GM23338 (cell line): ENCODE measurements at regions not wholly inside any gene's neighbourhood (a gene's known extent, or its start where the extent isn't known, plus 50 kb on each side); places are given as distances from the start of the nearest gene placed in this dataset.

Source experiments
- ATAC-seq: fragments of 200-7000 bp; cut with Tn5 transposase; 3 replicates; pipeline ENCODE4 v1.9.1; 2020
- DNase-seq: peaks from one replicate; pipeline ENCODE4 v3.0.0-alpha.2; 2015; ENCODE audit warnings: low spot score
- H2AFZ ChIP-seq: fragments of 200-600 bp; sonication (generic); 2 replicates; pipeline ENCODE4 v1.8.0; 2016; ENCODE audit warnings: antibody characterized with exemption, mild to moderate bottlenecking, moderate library complexity
- H3F3A ChIP-seq: fragments of 200-600 bp; sonication (generic); replicated peaks from 2 replicates; pipeline ENCODE4 v1.8.0; 2017; ENCODE audit warnings: antibody characterized with exemption, mixed run types, low read depth
- H3K27ac ChIP-seq: fragments of 200-600 bp; sonication (generic); 2 replicates; pipeline ENCODE4 v1.6.1; 2016; ENCODE audit warnings: low read depth
- H3K27me3 ChIP-seq: fragments of 200-600 bp; sonication (generic); 2 replicates; pipeline ENCODE4 v1.8.0; 2016; ENCODE audit warnings: mild to moderate bottlenecking, mixed run types, moderate library complexity; ENCODE audit not compliant: insufficient read depth
- H3K36me3 ChIP-seq: fragments of 200-600 bp; sonication (generic); 2 replicates; pipeline ENCODE4 v1.8.0; 2016; ENCODE audit warnings: mild to moderate bottlenecking; ENCODE audit not compliant: insufficient read depth
- H3K4me1 ChIP-seq: fragments of 200-600 bp; sonication (generic); 2 replicates; pipeline ENCODE4 v1.8.0; 2016; ENCODE audit warnings: mild to moderate bottlenecking, moderate library complexity; ENCODE audit not compliant: insufficient read depth
- H3K4me2 ChIP-seq: fragments of 200-600 bp; sonication (generic); 2 replicates; pipeline ENCODE4 v1.7.1; 2017; ENCODE audit warnings: mixed run types
- H3K4me3 ChIP-seq: fragments of 200-600 bp; sonication (generic); 2 replicates; pipeline ENCODE4 v1.6.1; 2016; ENCODE audit warnings: mixed run types
- H3K79me2 ChIP-seq: fragments of 200-600 bp; sonication (generic); replicated peaks from 2 replicates; pipeline ENCODE4 v1.8.0; 2017; ENCODE audit warnings: mild to moderate bottlenecking; ENCODE audit not compliant: insufficient read depth
- H3K9me2 ChIP-seq: fragments of 200-600 bp; sonication (generic); 2 replicates; pipeline ENCODE4 v1.8.0; 2017; ENCODE audit not compliant: insufficient read depth
- H4K20me1 ChIP-seq: fragments of 200-600 bp; sonication (generic); replicated peaks from 2 replicates; pipeline ENCODE4 v1.8.0; 2017; ENCODE audit warnings: mild to moderate bottlenecking; ENCODE audit not compliant: insufficient read depth
- H3K27ac Mint-ChIP-seq: 2 replicates; pipeline ENCODE4 v1.8.0; 2020; ENCODE audit warnings: inconsistent platforms, mild to moderate bottlenecking, moderate library complexity, mixed read lengths
- H3K27me3 Mint-ChIP-seq: 3 replicates; pipeline ENCODE4 v1.8.0; 2022; ENCODE audit warnings: low read depth, mild to moderate bottlenecking, moderate library complexity, mixed read lengths, inconsistent platforms; ENCODE audit not compliant: insufficient read depth, poor library complexity
- H3K36me3 Mint-ChIP-seq: 3 replicates; pipeline ENCODE4 v1.8.0; 2021; ENCODE audit warnings: low read depth, mild to moderate bottlenecking, inconsistent platforms, moderate library complexity, mixed read lengths
- H3K4me1 Mint-ChIP-seq: 3 replicates; pipeline ENCODE4 v1.8.0; 2020; ENCODE audit warnings: mild to moderate bottlenecking, inconsistent platforms, mixed read lengths
- H3K4me3 Mint-ChIP-seq: 3 replicates; pipeline ENCODE4 v1.8.0; 2021; ENCODE audit warnings: moderate library complexity, mild to moderate bottlenecking, inconsistent platforms, mixed read lengths
- H3K9me3 Mint-ChIP-seq: 3 replicates; pipeline ENCODE4 v1.8.0; 2020; ENCODE audit warnings: moderate library complexity, mild to moderate bottlenecking, inconsistent platforms, mixed read lengths
- CREB1 ChIP-seq: fragments of 250-450 bp; sonication (Bioruptor Pico); IDR thresholded peaks from 2 replicates; pipeline ENCODE4 v1.5.0; 2020; ENCODE audit warnings: low read depth, mild to moderate bottlenecking, moderate library complexity
- EZH2 ChIP-seq: fragments of 200-600 bp; sonication (generic); IDR thresholded peaks from one replicate; pipeline ENCODE4 v1.8.0; 2017; ENCODE audit warnings: antibody characterized with exemption, mild to moderate bottlenecking, low read depth; ENCODE audit not compliant: unreplicated experiment
- EZH2phosphoT487 ChIP-seq: fragments of 200-600 bp; sonication (generic); IDR thresholded peaks from one replicate; pipeline ENCODE4 v1.8.1; 2018; ENCODE audit warnings: antibody characterized with exemption; ENCODE audit not compliant: unreplicated experiment
- JUNB ChIP-seq: IDR thresholded peaks from one replicate; pipeline ENCODE4 v1.6.1; 2016; ENCODE audit warnings: antibody characterized with exemption; ENCODE audit not compliant: unreplicated experiment
- POLR2AphosphoS5 ChIP-seq: IDR thresholded peaks from 2 replicates; pipeline ENCODE4 v1.6.1; 2016; ENCODE audit warnings: antibody characterized with exemption, low read depth
- STAT1 ChIP-seq: IDR thresholded peaks from one replicate; pipeline ENCODE4 v1.6.1; 2016; ENCODE audit warnings: antibody characterized with exemption; ENCODE audit not compliant: unreplicated experiment
- ZNF114 ChIP-seq: fragments of 250-450 bp; sonication (Bioruptor Pico); IDR thresholded peaks from 2 replicates; pipeline ENCODE4 v1.5.0; 2020; ENCODE audit warnings: mild to moderate bottlenecking, moderate library complexity
- ZNF331 ChIP-seq: fragments of 250-450 bp; sonication (Bioruptor Pico); IDR thresholded peaks from 2 replicates; pipeline ENCODE4 v1.5.0; 2020; ENCODE audit warnings: low read depth, mild to moderate bottlenecking, moderate library complexity
- TF ChIP-seq, protein P1 (sequence below): IDR thresholded peaks from 2 replicates; pipeline ENCODE4 v1.6.1; 2016; ENCODE audit warnings: antibody characterized with exemption
- TF ChIP-seq, protein P2 (sequence below), 2 experiments: fragments of 200-600 bp in 1 of 2; sonication (generic) in 1 of 2; conservative IDR thresholded peaks; 2 replicates each; pipeline versions ENCODE4 v1.5.1 to v1.6.1; 2016 to 2017; ENCODE audit warnings: antibody characterized with exemption in 2 of 2, low read depth in 2 of 2, mild to moderate bottlenecking in 2 of 2, moderate library complexity in 1 of 2
- TF ChIP-seq, protein P3 (sequence below): fragments of 250-450 bp; sonication (Bioruptor Pico); IDR thresholded peaks from 2 replicates; pipeline ENCODE4 v1.5.0; 2020; ENCODE audit warnings: mild to moderate bottlenecking, moderate library complexity

DNA sequence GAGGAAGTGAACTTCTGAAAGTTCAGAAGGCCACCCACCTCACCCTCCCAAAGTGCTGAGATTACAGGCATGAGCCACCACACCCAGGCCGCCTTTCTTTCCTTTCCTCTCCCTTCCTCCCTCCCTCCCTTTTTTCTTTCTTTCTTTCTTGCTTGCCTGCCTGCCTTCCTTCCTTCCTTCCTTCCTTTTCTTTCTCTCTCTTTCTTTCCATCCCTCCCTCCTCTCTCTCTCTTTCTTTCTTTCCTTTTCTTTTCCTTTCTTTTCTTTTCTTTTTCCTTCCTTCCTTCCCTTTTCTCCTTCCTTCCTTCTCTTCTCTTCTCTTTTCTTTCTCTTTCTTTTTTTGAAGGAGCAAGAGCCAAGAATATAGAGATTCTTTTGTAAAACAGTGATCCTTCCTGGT, 208.3 kb upstream of the HMGA2 start:
- Mint-ChIP-seq H3K27me3 (peaks cover 4% of the 10 kb centered on the region), H3K4me1 (peaks cover 10% of the 10 kb centered on the region), H3K4me3 (no peak overlapping the region), H3K36me3 (no peaks in the 10 kb centered on the region), H3K9me3 (no peaks in the 10 kb centered on the region), H3K27ac (no peak overlapping the region)
- no peak for ATAC-seq
- Histone ChIP-seq H3K4me3 (no peak overlapping the region), H3K27me3 (no peaks in the 10 kb centered on the region), H3K9me2 (no peaks in the 10 kb centered on the region), H3K4me2 (no peak overlapping the region), H3K4me1 (peaks cover 7% of the 10 kb centered on the region; the same call in 1 of the 2 replicates), H3K27ac (no peak overlapping the region), H2AFZ (no peak overlapping the region), H3K36me3 (no peaks in the 10 kb centered on the region), H4K20me1 (no peaks in the 10 kb centered on the region), H3F3A (no peaks in the 10 kb centered on the region), H3K79me2 (no peaks in the 10 kb centered on the region)
- TF ChIP-seq, protein P1, sequence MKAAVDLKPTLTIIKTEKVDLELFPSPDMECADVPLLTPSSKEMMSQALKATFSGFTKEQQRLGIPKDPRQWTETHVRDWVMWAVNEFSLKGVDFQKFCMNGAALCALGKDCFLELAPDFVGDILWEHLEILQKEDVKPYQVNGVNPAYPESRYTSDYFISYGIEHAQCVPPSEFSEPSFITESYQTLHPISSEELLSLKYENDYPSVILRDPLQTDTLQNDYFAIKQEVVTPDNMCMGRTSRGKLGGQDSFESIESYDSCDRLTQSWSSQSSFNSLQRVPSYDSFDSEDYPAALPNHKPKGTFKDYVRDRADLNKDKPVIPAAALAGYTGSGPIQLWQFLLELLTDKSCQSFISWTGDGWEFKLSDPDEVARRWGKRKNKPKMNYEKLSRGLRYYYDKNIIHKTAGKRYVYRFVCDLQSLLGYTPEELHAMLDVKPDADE = no peak
- TF ChIP-seq STAT1 (no peak), EZH2phosphoT487 (no peak), ZNF331 (CRISPR knock-in tag) (no peak), JUNB (no peak), EZH2 (no peak), POLR2AphosphoS5 (no peak), ZNF114 (CRISPR knock-in tag) (no peak), CREB1 (CRISPR knock-in tag) (no peak)
- TF ChIP-seq, protein P2, sequence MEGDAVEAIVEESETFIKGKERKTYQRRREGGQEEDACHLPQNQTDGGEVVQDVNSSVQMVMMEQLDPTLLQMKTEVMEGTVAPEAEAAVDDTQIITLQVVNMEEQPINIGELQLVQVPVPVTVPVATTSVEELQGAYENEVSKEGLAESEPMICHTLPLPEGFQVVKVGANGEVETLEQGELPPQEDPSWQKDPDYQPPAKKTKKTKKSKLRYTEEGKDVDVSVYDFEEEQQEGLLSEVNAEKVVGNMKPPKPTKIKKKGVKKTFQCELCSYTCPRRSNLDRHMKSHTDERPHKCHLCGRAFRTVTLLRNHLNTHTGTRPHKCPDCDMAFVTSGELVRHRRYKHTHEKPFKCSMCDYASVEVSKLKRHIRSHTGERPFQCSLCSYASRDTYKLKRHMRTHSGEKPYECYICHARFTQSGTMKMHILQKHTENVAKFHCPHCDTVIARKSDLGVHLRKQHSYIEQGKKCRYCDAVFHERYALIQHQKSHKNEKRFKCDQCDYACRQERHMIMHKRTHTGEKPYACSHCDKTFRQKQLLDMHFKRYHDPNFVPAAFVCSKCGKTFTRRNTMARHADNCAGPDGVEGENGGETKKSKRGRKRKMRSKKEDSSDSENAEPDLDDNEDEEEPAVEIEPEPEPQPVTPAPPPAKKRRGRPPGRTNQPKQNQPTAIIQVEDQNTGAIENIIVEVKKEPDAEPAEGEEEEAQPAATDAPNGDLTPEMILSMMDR (conservative IDR thresholded peaks at IDR 0.05; ENCODE audit: low read depth in 2 of 2) = no peak
- TF ChIP-seq, protein P3, sequence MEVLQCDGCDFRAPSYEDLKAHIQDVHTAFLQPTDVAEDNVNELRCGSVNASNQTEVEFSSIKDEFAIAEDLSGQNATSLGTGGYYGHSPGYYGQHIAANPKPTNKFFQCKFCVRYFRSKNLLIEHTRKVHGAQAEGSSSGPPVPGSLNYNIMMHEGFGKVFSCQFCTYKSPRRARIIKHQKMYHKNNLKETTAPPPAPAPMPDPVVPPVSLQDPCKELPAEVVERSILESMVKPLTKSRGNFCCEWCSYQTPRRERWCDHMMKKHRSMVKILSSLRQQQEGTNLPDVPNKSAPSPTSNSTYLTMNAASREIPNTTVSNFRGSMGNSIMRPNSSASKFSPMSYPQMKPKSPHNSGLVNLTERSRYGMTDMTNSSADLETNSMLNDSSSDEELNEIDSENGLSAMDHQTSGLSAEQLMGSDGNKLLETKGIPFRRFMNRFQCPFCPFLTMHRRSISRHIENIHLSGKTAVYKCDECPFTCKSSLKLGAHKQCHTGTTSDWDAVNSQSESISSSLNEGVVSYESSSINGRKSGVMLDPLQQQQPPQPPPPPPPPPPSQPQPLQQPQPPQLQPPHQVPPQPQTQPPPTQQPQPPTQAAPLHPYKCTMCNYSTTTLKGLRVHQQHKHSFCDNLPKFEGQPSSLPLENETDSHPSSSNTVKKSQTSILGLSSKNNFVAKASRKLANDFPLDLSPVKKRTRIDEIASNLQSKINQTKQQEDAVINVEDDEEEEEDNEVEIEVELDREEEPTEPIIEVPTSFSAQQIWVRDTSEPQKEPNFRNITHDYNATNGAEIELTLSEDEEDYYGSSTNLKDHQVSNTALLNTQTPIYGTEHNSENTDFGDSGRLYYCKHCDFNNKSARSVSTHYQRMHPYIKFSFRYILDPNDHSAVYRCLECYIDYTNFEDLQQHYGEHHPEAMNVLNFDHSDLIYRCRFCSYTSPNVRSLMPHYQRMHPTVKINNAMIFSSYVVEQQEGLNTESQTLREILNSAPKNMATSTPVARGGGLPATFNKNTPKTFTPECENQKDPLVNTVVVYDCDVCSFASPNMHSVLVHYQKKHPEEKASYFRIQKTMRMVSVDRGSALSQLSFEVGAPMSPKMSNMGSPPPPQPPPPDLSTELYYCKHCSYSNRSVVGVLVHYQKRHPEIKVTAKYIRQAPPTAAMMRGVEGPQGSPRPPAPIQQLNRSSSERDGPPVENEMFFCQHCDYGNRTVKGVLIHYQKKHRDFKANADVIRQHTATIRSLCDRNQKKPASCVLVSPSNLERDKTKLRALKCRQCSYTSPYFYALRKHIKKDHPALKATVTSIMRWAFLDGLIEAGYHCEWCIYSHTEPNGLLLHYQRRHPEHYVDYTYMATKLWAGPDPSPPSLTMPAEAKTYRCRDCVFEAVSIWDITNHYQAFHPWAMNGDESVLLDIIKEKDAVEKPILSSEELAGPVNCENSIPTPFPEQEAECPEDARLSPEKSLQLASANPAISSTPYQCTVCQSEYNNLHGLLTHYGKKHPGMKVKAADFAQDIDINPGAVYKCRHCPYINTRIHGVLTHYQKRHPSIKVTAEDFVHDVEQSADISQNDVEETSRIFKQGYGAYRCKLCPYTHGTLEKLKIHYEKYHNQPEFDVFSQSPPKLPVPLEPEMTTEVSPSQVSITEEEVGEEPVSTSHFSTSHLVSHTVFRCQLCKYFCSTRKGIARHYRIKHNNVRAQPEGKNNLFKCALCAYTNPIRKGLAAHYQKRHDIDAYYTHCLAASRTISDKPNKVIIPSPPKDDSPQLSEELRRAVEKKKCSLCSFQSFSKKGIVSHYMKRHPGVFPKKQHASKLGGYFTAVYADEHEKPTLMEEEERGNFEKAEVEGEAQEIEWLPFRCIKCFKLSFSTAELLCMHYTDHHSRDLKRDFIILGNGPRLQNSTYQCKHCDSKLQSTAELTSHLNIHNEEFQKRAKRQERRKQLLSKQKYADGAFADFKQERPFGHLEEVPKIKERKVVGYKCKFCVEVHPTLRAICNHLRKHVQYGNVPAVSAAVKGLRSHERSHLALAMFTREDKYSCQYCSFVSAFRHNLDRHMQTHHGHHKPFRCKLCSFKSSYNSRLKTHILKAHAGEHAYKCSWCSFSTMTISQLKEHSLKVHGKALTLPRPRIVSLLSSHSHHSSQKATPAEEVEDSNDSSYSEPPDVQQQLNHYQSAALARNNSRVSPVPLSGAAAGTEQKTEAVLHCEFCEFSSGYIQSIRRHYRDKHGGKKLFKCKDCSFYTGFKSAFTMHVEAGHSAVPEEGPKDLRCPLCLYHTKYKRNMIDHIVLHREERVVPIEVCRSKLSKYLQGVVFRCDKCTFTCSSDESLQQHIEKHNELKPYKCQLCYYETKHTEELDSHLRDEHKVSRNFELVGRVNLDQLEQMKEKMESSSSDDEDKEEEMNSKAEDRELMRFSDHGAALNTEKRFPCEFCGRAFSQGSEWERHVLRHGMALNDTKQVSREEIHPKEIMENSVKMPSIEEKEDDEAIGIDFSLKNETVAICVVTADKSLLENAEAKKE (CRISPR knock-in tag) = no peak
- DNase-seq = no peak
